GM23338 (cell line): ENCODE measurements at regions not wholly inside any gene's neighbourhood (a gene's known extent, or its start where the extent isn't known, plus 50 kb on each side); places are given as distances from the start of the nearest gene placed in this dataset.

Source experiments
- ATAC-seq: fragments of 200-7000 bp; cut with Tn5 transposase; 3 replicates; pipeline ENCODE4 v1.9.1; 2020
- DNase-seq: peaks from one replicate; pipeline ENCODE4 v3.0.0-alpha.2; 2015; ENCODE audit warnings: low spot score
- H2AFZ ChIP-seq: fragments of 200-600 bp; sonication (generic); 2 replicates; pipeline ENCODE4 v1.8.0; 2016; ENCODE audit warnings: antibody characterized with exemption, mild to moderate bottlenecking, moderate library complexity
- H3F3A ChIP-seq: fragments of 200-600 bp; sonication (generic); replicated peaks from 2 replicates; pipeline ENCODE4 v1.8.0; 2017; ENCODE audit warnings: antibody characterized with exemption, mixed run types, low read depth
- H3K27ac ChIP-seq: fragments of 200-600 bp; sonication (generic); 2 replicates; pipeline ENCODE4 v1.6.1; 2016; ENCODE audit warnings: low read depth
- H3K27me3 ChIP-seq: fragments of 200-600 bp; sonication (generic); 2 replicates; pipeline ENCODE4 v1.8.0; 2016; ENCODE audit warnings: mild to moderate bottlenecking, mixed run types, moderate library complexity; ENCODE audit not compliant: insufficient read depth
- H3K36me3 ChIP-seq: fragments of 200-600 bp; sonication (generic); 2 replicates; pipeline ENCODE4 v1.8.0; 2016; ENCODE audit warnings: mild to moderate bottlenecking; ENCODE audit not compliant: insufficient read depth
- H3K4me1 ChIP-seq: fragments of 200-600 bp; sonication (generic); 2 replicates; pipeline ENCODE4 v1.8.0; 2016; ENCODE audit warnings: mild to moderate bottlenecking, moderate library complexity; ENCODE audit not compliant: insufficient read depth
- H3K4me2 ChIP-seq: fragments of 200-600 bp; sonication (generic); 2 replicates; pipeline ENCODE4 v1.7.1; 2017; ENCODE audit warnings: mixed run types
- H3K4me3 ChIP-seq: fragments of 200-600 bp; sonication (generic); 2 replicates; pipeline ENCODE4 v1.6.1; 2016; ENCODE audit warnings: mixed run types
- H3K79me2 ChIP-seq: fragments of 200-600 bp; sonication (generic); replicated peaks from 2 replicates; pipeline ENCODE4 v1.8.0; 2017; ENCODE audit warnings: mild to moderate bottlenecking; ENCODE audit not compliant: insufficient read depth
- H3K9me2 ChIP-seq: fragments of 200-600 bp; sonication (generic); 2 replicates; pipeline ENCODE4 v1.8.0; 2017; ENCODE audit not compliant: insufficient read depth
- H4K20me1 ChIP-seq: fragments of 200-600 bp; sonication (generic); replicated peaks from 2 replicates; pipeline ENCODE4 v1.8.0; 2017; ENCODE audit warnings: mild to moderate bottlenecking; ENCODE audit not compliant: insufficient read depth
- H3K27ac Mint-ChIP-seq: 2 replicates; pipeline ENCODE4 v1.8.0; 2020; ENCODE audit warnings: inconsistent platforms, mild to moderate bottlenecking, moderate library complexity, mixed read lengths
- H3K27me3 Mint-ChIP-seq: 3 replicates; pipeline ENCODE4 v1.8.0; 2022; ENCODE audit warnings: low read depth, mild to moderate bottlenecking, moderate library complexity, mixed read lengths, inconsistent platforms; ENCODE audit not compliant: insufficient read depth, poor library complexity
- H3K36me3 Mint-ChIP-seq: 3 replicates; pipeline ENCODE4 v1.8.0; 2021; ENCODE audit warnings: low read depth, mild to moderate bottlenecking, inconsistent platforms, moderate library complexity, mixed read lengths
- H3K4me1 Mint-ChIP-seq: 3 replicates; pipeline ENCODE4 v1.8.0; 2020; ENCODE audit warnings: mild to moderate bottlenecking, inconsistent platforms, mixed read lengths
- H3K4me3 Mint-ChIP-seq: 3 replicates; pipeline ENCODE4 v1.8.0; 2021; ENCODE audit warnings: moderate library complexity, mild to moderate bottlenecking, inconsistent platforms, mixed read lengths
- H3K9me3 Mint-ChIP-seq: 3 replicates; pipeline ENCODE4 v1.8.0; 2020; ENCODE audit warnings: moderate library complexity, mild to moderate bottlenecking, inconsistent platforms, mixed read lengths
- CREB1 ChIP-seq: fragments of 250-450 bp; sonication (Bioruptor Pico); IDR thresholded peaks from 2 replicates; pipeline ENCODE4 v1.5.0; 2020; ENCODE audit warnings: low read depth, mild to moderate bottlenecking, moderate library complexity
- CTCF ChIP-seq, 2 experiments: fragments of 200-600 bp in 1 of 2; sonication (generic) in 1 of 2; conservative IDR thresholded peaks; 2 replicates each; pipeline versions ENCODE4 v1.5.1 to v1.6.1; 2016 to 2017; ENCODE audit warnings: antibody characterized with exemption in 2 of 2, low read depth in 2 of 2, mild to moderate bottlenecking in 2 of 2, moderate library complexity in 1 of 2
- EZH2 ChIP-seq: fragments of 200-600 bp; sonication (generic); IDR thresholded peaks from one replicate; pipeline ENCODE4 v1.8.0; 2017; ENCODE audit warnings: antibody characterized with exemption, mild to moderate bottlenecking, low read depth; ENCODE audit not compliant: unreplicated experiment
- EZH2phosphoT487 ChIP-seq: fragments of 200-600 bp; sonication (generic); IDR thresholded peaks from one replicate; pipeline ENCODE4 v1.8.1; 2018; ENCODE audit warnings: antibody characterized with exemption; ENCODE audit not compliant: unreplicated experiment
- NANOG ChIP-seq: IDR thresholded peaks from 2 replicates; pipeline ENCODE4 v1.6.1; 2016; ENCODE audit warnings: antibody characterized with exemption, borderline replicate concordance
- POLR2AphosphoS5 ChIP-seq: IDR thresholded peaks from 2 replicates; pipeline ENCODE4 v1.6.1; 2016; ENCODE audit warnings: antibody characterized with exemption, low read depth
- REST ChIP-seq: IDR thresholded peaks from one replicate; pipeline ENCODE4 v1.6.1; 2018; ENCODE audit warnings: antibody characterized with exemption; ENCODE audit not compliant: unreplicated experiment
- STAT1 ChIP-seq: IDR thresholded peaks from one replicate; pipeline ENCODE4 v1.6.1; 2016; ENCODE audit warnings: antibody characterized with exemption; ENCODE audit not compliant: unreplicated experiment
- ZNF114 ChIP-seq: fragments of 250-450 bp; sonication (Bioruptor Pico); IDR thresholded peaks from 2 replicates; pipeline ENCODE4 v1.5.0; 2020; ENCODE audit warnings: mild to moderate bottlenecking, moderate library complexity

GRCh38 chr3:67087788-67088187 is 89.7 kb downstream of the KBTBD8 start:
- TF ChIP-seq EZH2phosphoT487: no peak
- no peak for TF ChIP-seq CTCF (conservative IDR thresholded peaks at IDR 0.05; ENCODE audit: low read depth in 2 of 2)
- no peak for TF ChIP-seq CREB1
- no peak for TF ChIP-seq STAT1
- no peak for TF ChIP-seq POLR2AphosphoS5
- DNase-seq (no peak), ATAC-seq (no peak)
- no peaks in the 10 kb centered on the region for H4K20me1 ChIP-seq
- no peaks in the 10 kb centered on the region for H3F3A ChIP-seq
- H3K4me3 Mint-ChIP-seq: no peak overlapping the region
- H3K36me3 ChIP-seq: no peaks in the 10 kb centered on the region
- H3K9me3 Mint-ChIP-seq: no peaks in the 10 kb centered on the region
- peaks cover 3% of the 10 kb centered on the region; the same call in 1 of the 3 replicates for H3K36me3 Mint-ChIP-seq
- no peak overlapping the region for H3K4me2 ChIP-seq
- no peaks in the 10 kb centered on the region for H3K4me1 ChIP-seq
- H3K27ac ChIP-seq: no peak overlapping the region
- H3K4me1 Mint-ChIP-seq: peaks cover 9% of the 10 kb centered on the region; the same call in 2 of the 3 replicates
- H3K27me3 ChIP-seq: no peaks in the 10 kb centered on the region
- no peak overlapping the region for H3K4me3 ChIP-seq
- no peaks in the 10 kb centered on the region for H3K27me3 Mint-ChIP-seq
- peaks cover 13% of the 10 kb centered on the region; the same call in 1 of the 2 replicates for H3K9me2 ChIP-seq
- no peak overlapping the region for H3K27ac Mint-ChIP-seq
- no peaks in the 10 kb centered on the region for H3K79me2 ChIP-seq
- H2AFZ ChIP-seq: no peak overlapping the region

- ATAC-seq: no peak
- no peaks in the 10 kb centered on the region for H3K36me3 Mint-ChIP-seq
- DNase-seq: no peak
- H3K27ac Mint-ChIP-seq: no peak overlapping the region
- H3K27ac ChIP-seq: no peak overlapping the region
- H4K20me1 ChIP-seq: no peaks in the 10 kb centered on the region
- no peaks in the 10 kb centered on the region for H3K27me3 ChIP-seq
- no peak overlapping the region for H3K4me3 Mint-ChIP-seq
- peaks cover 13% of the 10 kb centered on the region; the same call in 1 of the 2 replicates for H3K4me1 ChIP-seq
- peaks cover 19% of the 10 kb centered on the region for H3K4me1 Mint-ChIP-seq
- H3K36me3 ChIP-seq: no peaks in the 10 kb centered on the region
- H3K79me2 ChIP-seq: no peaks in the 10 kb centered on the region
- no peak overlapping the region for H3K4me3 ChIP-seq
- H2AFZ ChIP-seq: 0 out of 2 replicates have a peak overlapping the region, but pooled peaks have one; percentile 38
- no peaks in the 10 kb centered on the region for H3F3A ChIP-seq
- H3K9me2 ChIP-seq: no peaks in the 10 kb centered on the region
- no peak overlapping the region for H3K4me2 ChIP-seq
- no peaks in the 10 kb centered on the region for H3K9me3 Mint-ChIP-seq
- no peak for TF ChIP-seq EZH2
- no peak for TF ChIP-seq NANOG
- no peak for TF ChIP-seq CREB1
- no peak for TF ChIP-seq EZH2phosphoT487
- TF ChIP-seq CTCF (conservative IDR thresholded peaks at IDR 0.05; ENCODE audit: low read depth in 2 of 2): no peak
- TF ChIP-seq ZNF114 (CRISPR knock-in tag): no peak
- no peak for TF ChIP-seq REST
- TF ChIP-seq POLR2AphosphoS5: no peak
- no peaks in the 10 kb centered on the region for H3K27me3 Mint-ChIP-seq
Measured at GRCh38 chr3:67090474-67090873, 92.4 kb downstream of the KBTBD8 start.
